ENCODE measurements at regions not wholly inside any gene's neighbourhood (a gene's known extent, or its start where the extent isn't known, plus 50 kb on each side); places are given as distances from the start of the nearest gene placed in this dataset.

- TF ChIP-seq CTCF (IDR thresholded peaks at IDR 0.05; ENCODE audit: borderline replicate concordance, insufficient read depth, low read depth, low read length): no peak
Observed at GRCh38 chr9:85397005-85397404, 344.7 kb downstream of the AGTPBP1 start.

GRCh38 chr9:85392260-85392659, 349.5 kb downstream of the AGTPBP1 start:
- no peak overlapping the region for H3K4me3 ChIP-seq (ENCODE audit: low read depth, low read length)
- TF ChIP-seq CTCF (IDR thresholded peaks at IDR 0.05; ENCODE audit: borderline replicate concordance, insufficient read depth, low read depth, low read length): no peak

More at GRCh38 chr9:85397005-85397404, 344.7 kb downstream of the AGTPBP1 start:
- no peak overlapping the region for H3K4me3 ChIP-seq (ENCODE audit: low read depth, low read length)

GRCh38 chr9:85377731-85378289, 363.9 kb downstream of the AGTPBP1 start:
- H3K4me3 ChIP-seq (ENCODE audit: low read depth, low read length): no peak overlapping the region
- TF ChIP-seq CTCF (IDR thresholded peaks at IDR 0.05; ENCODE audit: borderline replicate concordance, insufficient read depth, low read depth, low read length): no peak

- no peak for TF ChIP-seq CTCF (IDR thresholded peaks at IDR 0.05; ENCODE audit: borderline replicate concordance, insufficient read depth, low read depth, low read length)
- H3K4me3 ChIP-seq (ENCODE audit: low read depth, low read length): no peak overlapping the region
Observed at GRCh38 chr9:85368781-85369180, 373.0 kb downstream of the AGTPBP1 start.

GRCh38 chr9:85359161-85359560, 382.6 kb downstream of the AGTPBP1 start:
- no peak overlapping the region for H3K4me3 ChIP-seq (ENCODE audit: low read depth, low read length)
- no peak for TF ChIP-seq CTCF (IDR thresholded peaks at IDR 0.05; ENCODE audit: borderline replicate concordance, insufficient read depth, low read depth, low read length)

- no peak for TF ChIP-seq CTCF (IDR thresholded peaks at IDR 0.05; ENCODE audit: borderline replicate concordance, insufficient read depth, low read depth, low read length)
Observed at GRCh38 chr9:85349046-85349445, 392.7 kb downstream of the AGTPBP1 start.

GRCh38 chr9:85347541-85347940, 394.2 kb downstream of the AGTPBP1 start:
- no peak overlapping the region for H3K4me3 ChIP-seq (ENCODE audit: low read depth, low read length)
- TF ChIP-seq CTCF (IDR thresholded peaks at IDR 0.05; ENCODE audit: borderline replicate concordance, insufficient read depth, low read depth, low read length): no peak

More at GRCh38 chr9:85349046-85349445, 392.7 kb downstream of the AGTPBP1 start:
- H3K4me3 ChIP-seq (ENCODE audit: low read depth, low read length): no peak overlapping the region

Measured in GM12875 (cell line).